Adrenal gland (tissue), 5 donors: ENCODE measurements at regions not wholly inside any gene's neighbourhood (a gene's known extent, or its start where the extent isn't known, plus 50 kb on each side); places are given as distances from the start of the nearest gene placed in this dataset.

ENCODE experiments used
- CTCF ChIP-seq, 6 experiments: fragments of 450-650 bp in 4 of 6; fragments of 200-600 bp in 2 of 6; sonication (generic) in 1 of 6; IDR thresholded peaks; 1 replicate in 5 of 6; 2 replicates in 1 of 6; pipeline versions ENCODE4 v1.5.1 to v1.8.0; 2016 to 2021; ENCODE audit warnings: antibody characterized with exemption in 6 of 6, mild to moderate bottlenecking in 2 of 6, moderate library complexity in 1 of 6
- POLR2A ChIP-seq, 2 donors: fragments of 450-650 bp; IDR thresholded peaks; one replicate each; pipeline ENCODE4 v1.6.1; 2017; ENCODE audit warnings: antibody characterized with exemption in 2 of 2, mild to moderate bottlenecking in 2 of 2, moderate library complexity in 1 of 2
- donor health status: DM: no; HTN: no; CAD: no.

- TF ChIP-seq POLR2A (IDR thresholded peaks at IDR 0.05) (no peak), CTCF (IDR thresholded peaks at IDR 0.05) (no peak)
Observed at GRCh38 chr21:19712441-19712840, 1285.8 kb upstream of the NCAM2 start.
